Central memory CD8-positive, alpha-beta T cell (primary cell): ENCODE measurements at regions not wholly inside any gene's neighbourhood (a gene's known extent, or its start where the extent isn't known, plus 50 kb on each side); places are given as distances from the start of the nearest gene placed in this dataset.

Experiments used
- ATAC-seq: fragments of 150-1000 bp; cut with Tn5 transposase; replicated peaks from 2 replicates; pipeline ENCODE4 v1.10.0; 2022; ENCODE audit warnings: mild to moderate bottlenecking, moderate FRiP score, moderate number of reproducible peaks; ENCODE audit not compliant: poor library complexity, severe bottlenecking; ENCODE audit errors: extremely low read depth
- DNase-seq, 2 donors: peaks; one replicate each; pipeline ENCODE4 v3.0.0; 2021; ENCODE audit warnings: low spot score in 2 of 2
- H3K27ac Mint-ChIP-seq: one replicate; pipeline ENCODE4 v1.8.0; 2022; ENCODE audit warnings: low read depth, mild to moderate bottlenecking, moderate library complexity, mixed read lengths
- H3K27me3 Mint-ChIP-seq: one replicate; pipeline ENCODE4 v1.8.0; 2022; ENCODE audit warnings: mixed read lengths
- H3K36me3 Mint-ChIP-seq: one replicate; pipeline ENCODE4 v1.8.0; 2022; ENCODE audit warnings: mild to moderate bottlenecking, moderate library complexity, mixed read lengths; ENCODE audit not compliant: insufficient read depth
- H3K4me1 Mint-ChIP-seq: one replicate; pipeline ENCODE4 v1.8.0; 2022; ENCODE audit warnings: mixed read lengths
- H3K4me3 Mint-ChIP-seq: one replicate; pipeline ENCODE4 v1.8.0; 2022; ENCODE audit warnings: mild to moderate bottlenecking, moderate library complexity, mixed read lengths
- H3K9me3 Mint-ChIP-seq: one replicate; pipeline ENCODE4 v1.8.0; 2022; ENCODE audit warnings: mixed read lengths

DNA sequence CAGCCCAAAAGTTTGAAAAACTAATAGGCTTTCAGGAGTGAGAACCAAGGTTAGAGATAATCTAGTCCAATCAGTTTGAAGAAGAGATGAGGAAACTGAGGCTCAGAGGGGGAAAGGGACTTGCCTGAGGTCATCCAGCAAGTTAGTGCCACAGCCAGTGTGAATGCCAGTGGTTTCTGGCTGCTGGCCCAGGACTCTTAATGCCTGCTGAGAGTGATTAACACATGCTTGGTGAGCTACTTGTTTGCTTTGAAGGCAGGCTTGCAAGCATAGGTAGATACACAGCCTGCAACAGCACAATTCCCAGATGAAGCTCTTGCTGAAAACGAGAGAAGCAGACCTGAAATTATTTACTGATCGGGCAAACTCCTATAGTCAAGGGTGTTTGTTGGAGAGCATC, 591.6 kb upstream of the SGCD start:
- no peak overlapping the region for H3K27ac Mint-ChIP-seq
- peaks cover 16% of the 10 kb centered on the region for H3K27me3 Mint-ChIP-seq
- no peaks in the 10 kb centered on the region for H3K9me3 Mint-ChIP-seq
- H3K4me3 Mint-ChIP-seq = no peak overlapping the region
- peaks cover 8% of the 10 kb centered on the region for H3K4me1 Mint-ChIP-seq
- ATAC-seq (no peak), DNase-seq (no peak)
- peaks cover 2% of the 10 kb centered on the region for H3K36me3 Mint-ChIP-seq

DNA sequence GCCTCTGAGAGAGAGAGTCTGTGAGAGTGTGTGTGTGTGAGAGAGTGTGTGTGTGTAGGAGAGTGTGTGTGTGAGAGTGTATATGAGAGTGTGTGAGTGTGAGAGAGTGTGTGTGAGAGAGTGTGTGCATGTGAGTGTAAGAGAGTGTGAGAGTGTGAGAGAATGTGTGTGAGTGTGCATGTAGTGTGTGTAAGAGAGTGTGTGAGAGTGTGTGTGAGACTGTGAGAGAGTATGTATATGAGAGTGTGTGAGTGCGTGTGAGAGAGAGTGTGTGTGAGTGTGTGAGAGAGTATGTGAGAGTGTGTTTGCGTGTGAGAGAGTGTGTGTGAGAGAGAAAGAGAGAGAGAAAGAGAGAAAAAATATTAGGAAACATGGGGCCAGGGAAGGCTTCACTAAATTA, 588.3 kb upstream of the SGCD start:
- H3K4me1 Mint-ChIP-seq = no peaks in the 10 kb centered on the region
- no peaks in the 10 kb centered on the region for H3K9me3 Mint-ChIP-seq
- no peak overlapping the region for H3K27ac Mint-ChIP-seq
- no peaks in the 10 kb centered on the region for H3K27me3 Mint-ChIP-seq
- ATAC-seq (no peak), DNase-seq (no peak)
- no peak overlapping the region for H3K4me3 Mint-ChIP-seq
- peaks cover 2% of the 10 kb centered on the region for H3K36me3 Mint-ChIP-seq

- Mint-ChIP-seq H3K27ac (no peak overlapping the region), H3K27me3 (no peaks in the 10 kb centered on the region), H3K9me3 (no peaks in the 10 kb centered on the region), H3K36me3 (no peaks in the 10 kb centered on the region), H3K4me1 (peaks cover 18% of the 10 kb centered on the region), H3K4me3 (no peak overlapping the region)
- DNase-seq (no peak), ATAC-seq (peak; percentile 87)
These were observed 580.5 kb upstream of the SGCD start for GRCh38 chr5:155746367-155747038.

GRCh38 chr5:155750101-155750500, 576.9 kb upstream of the SGCD start:
- Mint-ChIP-seq H3K4me1 (peaks cover 18% of the 10 kb centered on the region), H3K27ac (no peak overlapping the region), H3K4me3 (no peak overlapping the region), H3K36me3 (no peaks in the 10 kb centered on the region), H3K9me3 (peaks cover 6% of the 10 kb centered on the region), H3K27me3 (no peaks in the 10 kb centered on the region)
- ATAC-seq = no peak
- no peak for DNase-seq

DNA sequence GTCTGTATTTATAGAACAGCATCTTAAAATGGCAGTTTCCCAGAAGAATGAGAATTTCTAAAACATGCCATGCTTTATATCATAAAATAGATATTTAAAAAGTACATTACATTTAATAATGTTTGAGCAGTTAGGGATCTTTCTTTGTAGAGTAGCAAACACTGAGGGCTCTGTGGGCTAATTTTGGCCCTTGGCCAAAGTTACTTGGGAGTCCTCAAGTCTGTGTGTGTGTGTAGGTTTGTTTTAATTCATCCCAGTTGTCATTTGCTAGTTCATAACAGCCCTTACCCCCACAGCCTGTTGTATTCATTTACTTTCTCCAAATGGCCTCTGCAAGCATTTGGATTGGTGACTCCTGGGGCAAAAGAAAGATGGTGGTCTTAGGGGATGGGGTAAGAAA, 576.4 kb upstream of the SGCD start:
- ATAC-seq = no peak
- H3K27ac Mint-ChIP-seq = no peak overlapping the region
- no peaks in the 10 kb centered on the region for H3K36me3 Mint-ChIP-seq
- no peak overlapping the region for H3K4me3 Mint-ChIP-seq
- peaks cover 6% of the 10 kb centered on the region for H3K9me3 Mint-ChIP-seq
- H3K4me1 Mint-ChIP-seq = peaks cover 21% of the 10 kb centered on the region
- DNase-seq = no peak
- no peaks in the 10 kb centered on the region for H3K27me3 Mint-ChIP-seq

- H3K9me3 Mint-ChIP-seq = peaks cover 6% of the 10 kb centered on the region
- H3K27ac Mint-ChIP-seq = no peak overlapping the region
- no peaks in the 10 kb centered on the region for H3K36me3 Mint-ChIP-seq
- DNase-seq = no peak
- ATAC-seq = no peak
- no peak overlapping the region for H3K4me3 Mint-ChIP-seq
- H3K27me3 Mint-ChIP-seq = no peaks in the 10 kb centered on the region
- peaks cover 11% of the 10 kb centered on the region for H3K4me1 Mint-ChIP-seq
These were observed 572.9 kb upstream of the SGCD start for GRCh38 chr5:155753943-155754581.

- Mint-ChIP-seq H3K4me1 (peaks cover 12% of the 10 kb centered on the region), H3K4me3 (no peak overlapping the region), H3K36me3 (peaks cover 6% of the 10 kb centered on the region), H3K9me3 (peaks cover 17% of the 10 kb centered on the region), H3K27ac (no peak overlapping the region), H3K27me3 (no peaks in the 10 kb centered on the region)
- DNase-seq = no peak
- ATAC-seq = no peak
These were observed 567.7 kb upstream of the SGCD start for GRCh38 chr5:155759252-155759651.

- Mint-ChIP-seq H3K27ac (peak overlapping the region; percentile 59), H3K4me3 (no peak overlapping the region), H3K4me1 (peaks cover 14% of the 10 kb centered on the region), H3K9me3 (peaks cover 17% of the 10 kb centered on the region), H3K36me3 (peaks cover 6% of the 10 kb centered on the region), H3K27me3 (no peaks in the 10 kb centered on the region)
- no peak for DNase-seq
- no peak for ATAC-seq
These were observed 567.0 kb upstream of the SGCD start for GRCh38 chr5:155759984-155760383.

DNA sequence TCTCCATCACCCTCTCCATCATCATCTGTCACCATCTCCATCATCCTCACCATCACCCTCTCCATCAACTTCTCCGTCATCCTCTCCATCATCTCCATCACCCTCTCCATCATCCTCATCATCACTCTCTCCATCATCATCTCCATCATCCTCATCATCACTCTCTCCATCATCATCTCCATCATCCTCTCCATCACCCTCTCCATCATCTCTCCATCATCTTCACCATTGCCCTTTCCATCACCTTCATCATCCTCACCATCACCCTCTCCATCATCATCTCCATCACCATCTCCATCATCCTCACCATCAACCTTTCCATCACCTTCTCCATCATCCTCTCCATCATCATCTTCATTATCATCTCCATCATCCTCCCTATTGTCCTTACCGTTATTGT, 565.5 kb upstream of the SGCD start:
- no peak for ATAC-seq
- no peak for DNase-seq
- Mint-ChIP-seq H3K27ac (peak overlapping the region; percentile 70), H3K9me3 (peaks cover 17% of the 10 kb centered on the region), H3K27me3 (no peaks in the 10 kb centered on the region), H3K4me1 (peaks cover 22% of the 10 kb centered on the region), H3K36me3 (peaks cover 6% of the 10 kb centered on the region), H3K4me3 (peak overlapping the region; percentile 8)

DNA sequence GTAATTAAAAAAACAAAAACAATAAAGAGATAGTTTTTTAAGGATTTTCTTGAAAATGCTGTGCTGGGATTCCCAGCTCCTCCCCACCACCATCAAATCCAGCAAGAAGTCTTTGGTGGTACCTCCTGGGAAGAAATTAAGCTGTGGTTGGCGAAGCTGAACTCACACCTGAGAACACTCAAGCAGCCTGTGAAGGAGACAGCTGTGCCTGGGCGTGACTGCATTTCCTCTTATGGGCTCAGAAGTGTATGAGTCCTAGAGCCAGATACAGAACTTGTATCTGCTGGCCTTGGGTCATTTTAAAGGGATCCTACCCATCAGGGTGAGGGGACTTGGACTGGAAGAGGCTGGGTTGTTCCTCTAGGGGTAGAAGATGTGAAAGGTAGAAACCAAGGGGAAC, 561.2 kb upstream of the SGCD start:
- no peaks in the 10 kb centered on the region for H3K27me3 Mint-ChIP-seq
- H3K27ac Mint-ChIP-seq = peak overlapping the region; percentile 74
- ATAC-seq (no peak), DNase-seq (no peak)
- peaks cover 6% of the 10 kb centered on the region for H3K36me3 Mint-ChIP-seq
- H3K4me1 Mint-ChIP-seq = peaks cover 62% of the 10 kb centered on the region
- H3K9me3 Mint-ChIP-seq = peaks cover 11% of the 10 kb centered on the region
- peak overlapping the region; percentile 65 for H3K4me3 Mint-ChIP-seq

DNA sequence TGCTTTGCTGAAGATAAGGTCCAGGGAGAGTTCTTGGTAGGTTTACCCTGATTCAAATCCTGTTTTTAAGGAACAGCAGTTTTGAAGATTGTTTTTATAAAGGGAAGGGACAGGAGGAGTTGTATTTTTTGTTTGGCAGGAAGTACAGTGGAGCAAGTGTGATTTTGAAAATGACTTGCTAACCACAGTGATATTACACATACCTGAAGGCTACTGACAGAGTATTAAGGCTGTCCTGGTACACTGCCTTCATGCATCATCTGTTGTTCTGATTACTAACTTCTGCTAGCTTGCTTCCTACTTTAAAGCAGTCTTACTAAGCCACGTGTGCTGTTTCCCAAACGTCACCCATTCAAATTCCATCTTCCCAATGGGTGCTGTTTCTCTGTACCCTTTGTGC, 559.5 kb upstream of the SGCD start:
- peak; percentile 95 for ATAC-seq
- Mint-ChIP-seq H3K27ac (peak overlapping the region; percentile 90), H3K9me3 (no peaks in the 10 kb centered on the region), H3K27me3 (no peaks in the 10 kb centered on the region), H3K4me1 (peaks cover 64% of the 10 kb centered on the region), H3K4me3 (peak overlapping the region; percentile 63), H3K36me3 (no peaks in the 10 kb centered on the region)
- DNase-seq = no peak

GRCh38 chr5:155768332-155768731, 558.6 kb upstream of the SGCD start:
- Mint-ChIP-seq H3K4me1 (peaks cover 70% of the 10 kb centered on the region), H3K27me3 (no peaks in the 10 kb centered on the region), H3K27ac (peak overlapping the region; percentile 90), H3K36me3 (no peaks in the 10 kb centered on the region), H3K4me3 (peak overlapping the region; percentile 51), H3K9me3 (no peaks in the 10 kb centered on the region)
- ATAC-seq (peak; percentile 52), DNase-seq (no peak)

GRCh38 chr5:155772009-155772662, 554.8 kb upstream of the SGCD start:
- peak overlapping the region; percentile 61 for H3K27ac Mint-ChIP-seq
- peaks cover 69% of the 10 kb centered on the region for H3K4me1 Mint-ChIP-seq
- H3K4me3 Mint-ChIP-seq = no peak overlapping the region
- ATAC-seq = no peak
- H3K36me3 Mint-ChIP-seq = peaks cover 3% of the 10 kb centered on the region
- no peaks in the 10 kb centered on the region for H3K27me3 Mint-ChIP-seq
- no peak for DNase-seq
- no peaks in the 10 kb centered on the region for H3K9me3 Mint-ChIP-seq
